SW480 (cell line): ENCODE measurements at regions not wholly inside any gene's neighbourhood (a gene's known extent, or its start where the extent isn't known, plus 50 kb on each side); places are given as distances from the start of the nearest gene placed in this dataset.

Source experiments
- DNase-seq: peaks from one replicate; pipeline ENCODE4 v3.0.0-alpha.2; 2016; ENCODE audit warnings: low spot score

GRCh38 chr14:86613126-86613525 is 1083.2 kb downstream of the FLRT2 start:
- DNase-seq: no peak

DNA sequence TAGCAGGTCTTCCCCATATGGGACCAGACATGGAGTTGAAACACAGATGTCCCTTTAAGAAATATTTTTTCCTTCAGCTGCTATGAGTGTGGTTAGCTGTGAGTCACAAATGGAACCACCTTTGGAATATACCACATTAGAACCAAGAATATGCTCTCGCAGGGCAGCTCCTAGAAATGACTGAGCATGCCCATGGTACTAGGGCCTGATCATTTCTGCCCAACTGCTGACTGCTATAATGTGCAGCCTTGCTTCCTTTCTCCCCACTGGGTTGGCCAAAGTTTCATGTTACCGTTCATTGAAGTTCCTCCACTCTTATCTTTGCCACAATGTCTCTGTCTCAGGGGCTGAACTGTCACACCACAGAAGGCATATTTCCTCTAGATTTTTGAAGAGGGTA is 1074.6 kb downstream of the FLRT2 start:
- no peak for DNase-seq

GRCh38 chr14:86602263-86602662 is 1072.3 kb downstream of the FLRT2 start:
- DNase-seq: no peak

DNA sequence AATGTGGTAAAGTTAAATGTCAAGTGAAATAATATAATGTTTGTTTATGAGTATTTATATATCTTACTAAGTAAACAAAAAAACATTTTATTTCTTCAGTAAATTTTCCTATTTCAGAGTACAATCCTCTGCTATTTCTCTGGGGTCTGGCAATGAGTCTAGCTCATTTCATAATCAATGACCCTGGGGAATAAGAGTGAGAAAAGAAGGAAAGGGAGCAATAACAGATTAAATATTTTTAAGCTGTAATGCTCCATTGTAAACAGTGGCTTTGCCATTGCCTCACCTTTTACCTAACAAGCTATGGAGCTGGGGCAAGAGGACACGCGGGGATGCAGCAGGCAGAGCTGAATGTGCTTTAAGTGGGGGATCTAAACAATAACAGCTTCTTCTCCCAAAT is 1071.9 kb downstream of the FLRT2 start:
- DNase-seq: no peak

DNA sequence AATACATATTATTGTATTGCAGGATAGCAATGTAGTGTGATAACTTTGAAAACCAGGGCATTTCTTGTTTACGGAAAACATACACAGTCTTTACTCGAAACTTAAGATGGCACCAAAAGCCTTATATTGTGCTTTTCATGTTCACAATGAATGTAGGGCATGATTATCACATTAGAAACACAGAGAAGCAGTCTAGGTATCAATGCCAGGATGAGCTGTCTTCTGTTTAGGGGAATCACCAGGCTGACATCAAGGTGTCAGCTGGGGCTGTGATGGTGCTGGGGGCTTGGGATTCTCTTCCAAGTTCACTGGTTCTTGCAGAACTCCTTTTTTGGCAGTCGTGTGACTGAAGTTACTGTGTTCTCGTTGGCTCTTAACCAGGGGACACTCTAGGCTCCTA is 1067.3 kb downstream of the FLRT2 start:
- no peak for DNase-seq

- DNase-seq: no peak
Measured at GRCh38 chr14:86596024-86596423, 1066.1 kb downstream of the FLRT2 start.

GRCh38 chr14:86575141-86575540 is 1045.2 kb downstream of the FLRT2 start:
- DNase-seq: no peak

DNA sequence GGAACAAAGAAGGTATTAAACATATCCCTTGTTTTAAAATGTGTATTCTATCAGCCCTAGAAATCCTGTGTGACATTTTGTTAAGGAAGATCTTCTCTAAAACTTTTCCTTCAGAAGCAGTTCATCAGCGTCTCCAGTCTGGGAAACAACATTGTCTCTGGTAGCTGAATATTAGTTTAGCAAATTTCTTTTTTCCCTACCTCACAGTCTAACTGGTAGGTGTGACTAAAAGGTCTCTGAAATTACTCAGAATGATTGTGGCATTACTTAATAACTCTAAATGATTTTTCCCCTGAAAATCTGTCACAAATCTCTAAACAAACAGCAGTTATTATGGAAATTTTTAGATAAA is 1044.8 kb downstream of the FLRT2 start:
- no peak for DNase-seq

GRCh38 chr14:86574051-86574777 is 1044.3 kb downstream of the FLRT2 start:
- no peak for DNase-seq

DNA sequence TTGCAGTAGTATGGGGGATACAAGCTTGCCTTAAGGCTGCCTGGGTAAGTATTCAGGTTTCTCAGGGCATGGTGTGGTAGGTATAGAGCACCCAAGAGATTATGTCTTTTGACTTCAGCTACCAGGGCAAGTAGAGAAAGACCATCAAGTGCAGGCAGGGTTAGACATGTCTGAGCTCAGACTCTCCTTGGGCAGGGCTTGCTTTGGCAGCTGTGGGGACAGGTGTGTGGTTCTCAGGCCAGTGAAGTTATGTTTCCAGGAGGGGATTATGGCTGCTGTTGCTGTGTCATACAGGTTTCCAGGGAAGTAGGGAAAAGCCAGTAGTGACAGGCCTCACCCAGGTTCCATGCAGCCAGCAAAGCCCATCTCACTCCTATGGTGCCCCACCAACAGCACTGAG is 1040.4 kb downstream of the FLRT2 start:
- no peak for DNase-seq

- no peak for DNase-seq
Measured at GRCh38 chr14:86543521-86543920, 1013.6 kb downstream of the FLRT2 start.

DNA sequence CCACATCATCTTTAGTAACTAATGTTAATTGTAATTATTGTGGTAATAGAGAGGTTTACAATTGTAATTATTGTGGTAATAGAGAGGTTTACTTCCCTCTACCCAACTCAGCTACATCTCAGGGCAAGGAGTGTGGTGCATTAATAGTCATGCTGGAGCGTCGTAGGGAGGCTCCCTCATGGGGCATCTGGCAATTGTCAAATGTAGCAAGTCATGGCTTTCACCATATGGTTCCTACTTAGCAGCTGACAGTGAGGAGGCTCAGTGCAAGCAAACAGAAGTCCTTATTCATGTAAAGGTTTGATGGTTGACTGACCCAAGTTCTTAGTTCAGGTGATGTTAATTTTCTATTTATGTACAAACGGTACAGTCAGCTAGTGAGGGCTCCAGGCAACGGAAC is 1012.0 kb downstream of the FLRT2 start:
- no peak for DNase-seq

GRCh38 chr14:86540636-86541247 is 1010.8 kb downstream of the FLRT2 start:
- DNase-seq: no peak

DNA sequence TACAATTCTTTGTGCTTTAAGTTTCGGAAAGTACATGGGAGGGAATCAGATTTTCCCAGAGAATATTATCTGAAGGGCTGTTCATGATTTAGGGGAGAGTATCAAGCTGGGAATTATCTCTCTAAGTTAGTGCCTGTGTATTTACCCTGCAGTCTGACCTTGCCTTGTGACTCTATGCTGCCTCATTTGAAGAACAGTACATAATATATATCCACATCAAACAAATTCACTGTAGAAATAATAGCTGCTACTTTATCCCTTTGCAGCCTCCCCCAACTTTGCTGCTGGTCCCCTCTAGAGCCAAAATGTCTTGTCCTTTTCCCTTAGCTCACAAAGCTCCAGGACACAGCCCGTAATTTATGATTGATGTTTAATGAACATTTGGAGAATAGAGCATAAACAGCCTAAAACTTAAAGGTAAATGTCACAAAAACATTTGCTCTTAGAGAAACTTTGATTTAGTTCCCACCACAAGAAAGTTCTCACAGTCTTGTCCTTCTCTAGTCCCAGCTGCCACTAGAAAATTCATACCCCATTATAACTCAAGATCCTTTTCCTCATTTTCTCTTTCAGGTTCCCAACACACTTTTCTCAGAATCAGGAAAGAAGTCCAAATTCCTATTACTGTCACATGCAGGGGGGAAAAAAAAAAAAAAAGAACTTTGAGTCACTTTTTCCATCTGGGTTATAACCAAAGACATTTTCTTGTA is 1009.6 kb downstream of the FLRT2 start:
- DNase-seq: no peak

DNA sequence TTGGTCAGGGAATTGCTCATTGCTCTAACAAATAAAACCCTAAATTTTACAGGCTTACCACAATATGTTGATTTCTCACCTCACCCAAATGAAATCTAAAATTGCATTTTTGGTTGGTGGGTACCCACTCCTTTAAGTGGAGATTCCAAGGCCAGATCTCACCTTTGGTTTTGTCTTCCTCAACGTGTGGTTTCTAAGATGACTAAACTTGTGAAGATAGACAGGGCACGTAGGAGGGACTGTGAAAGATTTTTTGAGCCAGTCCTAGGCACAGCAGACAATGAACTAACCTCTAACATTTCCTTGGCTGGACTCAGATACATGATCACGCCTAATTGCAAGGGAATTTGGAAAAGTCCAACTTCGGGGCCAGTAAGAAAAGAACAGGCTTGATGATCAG is 1003.9 kb downstream of the FLRT2 start:
- no peak for DNase-seq

DNA sequence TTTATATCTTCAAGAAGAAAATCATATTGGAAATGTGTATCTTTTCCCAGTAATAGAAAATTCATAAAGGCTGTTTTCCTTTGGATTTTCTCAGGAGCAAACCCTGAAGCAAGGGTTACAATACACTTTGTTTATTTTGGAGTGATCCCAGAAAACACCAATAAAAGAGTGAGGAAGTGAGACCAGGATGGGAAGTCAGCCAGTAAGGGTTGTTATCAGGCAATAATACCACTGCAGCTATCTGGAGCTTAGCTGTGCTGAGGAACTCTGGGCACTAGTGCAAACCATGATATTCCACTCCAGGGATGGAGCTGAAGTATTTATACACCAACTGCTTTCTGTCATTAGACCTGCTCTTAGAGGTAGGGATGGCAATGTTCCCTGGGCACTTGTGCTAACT is 1002.3 kb downstream of the FLRT2 start:
- DNase-seq: no peak

DNA sequence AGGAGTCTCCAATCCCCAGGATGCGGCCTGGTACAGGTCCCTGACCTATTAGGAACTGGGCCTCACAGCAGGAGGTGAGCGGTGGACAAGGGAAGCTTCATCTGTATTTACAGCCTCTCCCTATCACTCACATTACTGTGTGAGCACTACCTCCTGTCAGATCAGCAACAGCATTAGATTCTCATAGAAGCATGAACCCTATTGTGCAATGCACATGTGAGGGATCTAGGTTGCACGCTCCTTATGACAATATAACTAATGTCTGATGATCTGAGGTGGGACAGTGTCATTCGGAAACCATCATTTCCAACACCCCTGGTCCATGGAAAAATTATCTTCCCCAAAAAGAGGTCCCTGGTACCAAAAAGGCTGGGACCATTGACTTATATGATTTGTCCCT is 1000.5 kb downstream of the FLRT2 start:
- no peak for DNase-seq

GRCh38 chr14:86527312-86527711 is 997.4 kb downstream of the FLRT2 start:
- DNase-seq: no peak

GRCh38 chr14:86525673-86526072 is 995.7 kb downstream of the FLRT2 start:
- DNase-seq: no peak

GRCh38 chr14:86521843-86522242 is 991.9 kb downstream of the FLRT2 start:
- no peak for DNase-seq

- DNase-seq: no peak
Measured at GRCh38 chr14:86521031-86521730, 991.2 kb downstream of the FLRT2 start.

- no peak for DNase-seq
Measured at GRCh38 chr14:86518298-86518697, 988.4 kb downstream of the FLRT2 start.

DNA sequence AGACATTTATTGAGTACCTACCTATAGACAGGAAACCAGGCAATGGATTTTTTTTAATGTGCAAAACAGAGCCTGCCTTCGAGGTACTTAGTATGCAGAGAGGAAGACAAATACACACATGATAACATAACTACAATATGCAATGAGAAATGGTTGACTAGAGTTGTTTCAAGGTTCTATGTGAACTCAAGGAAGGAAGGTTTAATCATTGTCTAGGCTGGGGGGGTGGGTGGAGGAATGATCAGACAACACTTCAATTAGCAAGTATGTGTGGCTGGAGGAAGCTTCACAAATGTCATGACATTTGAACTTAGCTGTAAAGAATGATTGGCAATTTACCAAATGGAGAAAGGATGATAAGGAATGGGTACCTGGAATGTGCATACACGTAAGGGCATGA is 985.3 kb downstream of the FLRT2 start:
- no peak for DNase-seq
